Stimulated activated CD8-positive, alpha-beta memory T cell treated with anti-CD3 and anti-CD28 coated beads, Interleukin-4, amount 100 ng/mL, for 1 hour (primary cell): ENCODE measurements at regions not wholly inside any gene's neighbourhood (a gene's known extent, or its start where the extent isn't known, plus 50 kb on each side); places are given as distances from the start of the nearest gene placed in this dataset.

Experiments used
- DNase-seq, 2 donors: peaks; one replicate each; pipeline ENCODE4 v3.0.0-alpha.2; 2020; ENCODE audit warnings: low read depth in 2 of 2, low spot score in 1 of 2

GRCh38 chr10:44042075-44042770 is 342.7 kb downstream of the CXCL12 start:
- no peak for DNase-seq

- no peak for DNase-seq
These were observed 345.3 kb downstream of the CXCL12 start for GRCh38 chr10:44039599-44039998.

DNA sequence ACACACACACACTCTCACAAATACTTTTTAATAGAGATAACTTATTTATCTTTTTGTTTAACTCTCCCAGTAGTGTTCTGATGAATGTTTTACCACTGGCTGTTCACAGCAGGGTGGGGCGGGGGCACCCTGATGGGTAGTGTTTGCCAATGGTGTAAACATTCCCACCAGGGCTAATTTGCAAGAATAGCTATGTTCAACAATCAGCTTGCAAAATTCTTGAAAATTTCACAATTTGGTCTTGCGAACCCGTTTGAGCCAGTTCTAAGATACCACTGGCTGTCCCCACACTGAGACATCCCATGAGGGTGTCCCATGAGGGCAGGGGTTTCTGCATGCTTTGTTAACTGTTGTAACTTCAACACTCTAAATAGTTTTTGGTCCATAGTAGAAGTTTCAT is 348.5 kb downstream of the CXCL12 start:
- no peak for DNase-seq

- DNase-seq = no peak
These were observed 349.3 kb downstream of the CXCL12 start for GRCh38 chr10:44035474-44036197.

GRCh38 chr10:44034946-44035345 is 350.0 kb downstream of the CXCL12 start:
- no peak for DNase-seq

- no peak for DNase-seq
These were observed 351.9 kb downstream of the CXCL12 start for GRCh38 chr10:44033008-44033407.

GRCh38 chr10:44032216-44032615 is 352.7 kb downstream of the CXCL12 start:
- DNase-seq = no peak

DNA sequence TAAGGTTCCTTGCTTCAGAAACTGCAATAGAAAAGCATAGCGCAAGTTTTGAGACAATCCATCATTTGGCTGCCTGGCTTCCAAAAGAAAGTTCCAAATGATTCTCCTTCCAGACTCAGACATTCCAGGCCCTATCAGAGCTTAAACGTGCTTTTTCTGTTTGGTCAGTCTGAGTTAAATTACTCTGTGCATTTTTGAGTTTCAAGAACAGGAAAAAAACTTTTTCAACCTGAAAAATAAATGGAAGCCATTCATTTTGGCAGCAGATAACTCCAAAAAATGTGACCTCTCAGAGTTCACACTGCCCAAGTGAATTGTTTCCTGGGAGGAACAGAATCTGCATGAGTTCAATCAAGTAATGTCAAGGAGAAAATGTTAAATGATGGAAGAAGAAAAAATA is 354.2 kb downstream of the CXCL12 start:
- no peak for DNase-seq

GRCh38 chr10:44030132-44030531 is 354.8 kb downstream of the CXCL12 start:
- DNase-seq = no peak

DNA sequence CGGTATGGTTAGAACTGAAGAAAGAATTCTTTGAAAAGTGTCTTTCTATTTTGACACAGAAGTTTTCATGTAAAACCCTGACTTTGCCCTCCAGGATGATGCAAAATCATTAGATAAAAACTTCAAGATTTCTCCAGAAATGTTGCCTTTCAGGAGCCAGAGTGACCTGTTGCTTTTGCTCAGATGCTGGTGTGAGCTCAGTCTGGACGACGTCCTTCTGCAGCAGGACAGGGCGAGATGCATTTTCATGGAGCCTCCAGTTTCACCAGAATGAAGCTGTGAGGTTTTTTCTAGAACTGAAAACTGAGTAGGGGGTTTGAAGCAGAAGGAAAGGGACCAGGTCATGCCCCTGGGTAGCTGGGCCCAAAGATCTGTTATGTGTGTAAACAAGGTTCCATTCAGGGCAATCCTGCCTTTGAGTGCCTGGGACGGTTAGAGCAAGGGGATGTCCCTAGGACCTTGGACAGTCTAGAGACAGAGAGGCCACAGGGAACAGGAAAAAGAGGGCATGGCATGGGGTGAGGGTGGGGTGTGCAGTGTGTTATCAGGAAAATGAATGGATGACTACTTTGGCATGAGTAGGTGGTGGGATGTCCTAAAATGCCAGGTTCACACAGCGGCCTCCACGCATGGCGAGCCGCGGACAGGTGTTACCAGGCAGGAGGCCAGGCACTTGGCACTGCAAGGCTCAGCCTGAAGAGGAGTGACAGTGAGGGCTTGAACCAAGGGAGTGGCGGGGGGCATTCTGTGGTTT is 356.3 kb downstream of the CXCL12 start:
- DNase-seq = no peak

DNA sequence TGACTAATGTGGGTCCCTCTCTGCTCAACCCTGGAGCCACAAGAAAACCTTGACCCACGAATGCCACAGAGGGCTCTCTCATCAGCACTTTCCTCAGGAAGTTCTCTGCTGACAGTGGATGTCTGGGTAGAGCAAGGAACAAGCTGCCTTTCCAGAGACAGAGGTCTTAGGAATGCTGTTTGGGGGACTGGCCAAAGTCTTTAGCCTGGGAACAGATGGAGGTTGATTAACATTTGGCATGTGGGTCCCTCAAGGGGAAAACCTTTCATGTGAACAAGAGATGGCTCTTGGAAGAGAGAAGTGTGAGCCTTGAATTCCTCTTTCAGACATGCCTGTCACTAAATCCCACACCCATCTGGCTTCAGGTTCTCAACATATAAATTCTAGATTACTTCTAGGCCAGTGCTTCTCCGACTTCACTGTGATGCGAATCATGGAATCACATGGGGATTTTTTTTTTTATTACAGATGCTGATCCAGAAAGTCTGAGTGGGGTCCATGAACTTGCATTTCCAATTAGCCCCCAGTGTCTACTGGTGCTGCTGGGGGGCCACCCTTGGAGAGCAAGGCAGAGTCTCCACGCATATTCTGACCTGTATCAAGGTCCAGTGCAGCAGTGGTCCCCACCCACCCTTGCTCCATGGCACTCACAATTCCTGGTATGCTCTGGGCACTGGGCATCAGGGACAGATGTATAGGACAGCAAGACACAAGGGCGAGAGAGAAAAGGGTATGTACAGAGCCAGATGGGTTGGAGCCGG is 360.4 kb downstream of the CXCL12 start:
- DNase-seq = no peak

GRCh38 chr10:44023517-44023916 is 361.4 kb downstream of the CXCL12 start:
- DNase-seq = no peak

DNA sequence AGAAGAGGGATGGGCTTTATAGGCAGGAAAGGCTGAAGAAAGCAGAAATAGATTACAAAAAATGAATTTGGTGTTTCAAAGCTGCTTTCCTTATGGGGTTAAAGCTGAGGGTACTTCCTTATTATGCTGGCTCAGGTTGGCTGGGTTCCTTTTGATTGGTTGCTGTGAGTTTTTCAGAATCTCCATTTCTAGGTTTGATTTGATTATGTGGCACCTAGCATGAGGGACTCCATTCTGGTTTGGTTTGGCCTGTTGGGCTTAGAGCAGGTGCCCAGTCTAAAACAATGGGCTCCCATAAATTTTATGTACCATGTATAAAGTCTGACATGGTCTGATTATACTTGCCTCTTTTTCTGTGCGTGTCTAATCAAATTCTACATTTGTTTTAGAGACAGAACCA is 362.7 kb downstream of the CXCL12 start:
- DNase-seq = no peak

GRCh38 chr10:44020322-44021111 is 364.4 kb downstream of the CXCL12 start:
- DNase-seq = no peak

DNA sequence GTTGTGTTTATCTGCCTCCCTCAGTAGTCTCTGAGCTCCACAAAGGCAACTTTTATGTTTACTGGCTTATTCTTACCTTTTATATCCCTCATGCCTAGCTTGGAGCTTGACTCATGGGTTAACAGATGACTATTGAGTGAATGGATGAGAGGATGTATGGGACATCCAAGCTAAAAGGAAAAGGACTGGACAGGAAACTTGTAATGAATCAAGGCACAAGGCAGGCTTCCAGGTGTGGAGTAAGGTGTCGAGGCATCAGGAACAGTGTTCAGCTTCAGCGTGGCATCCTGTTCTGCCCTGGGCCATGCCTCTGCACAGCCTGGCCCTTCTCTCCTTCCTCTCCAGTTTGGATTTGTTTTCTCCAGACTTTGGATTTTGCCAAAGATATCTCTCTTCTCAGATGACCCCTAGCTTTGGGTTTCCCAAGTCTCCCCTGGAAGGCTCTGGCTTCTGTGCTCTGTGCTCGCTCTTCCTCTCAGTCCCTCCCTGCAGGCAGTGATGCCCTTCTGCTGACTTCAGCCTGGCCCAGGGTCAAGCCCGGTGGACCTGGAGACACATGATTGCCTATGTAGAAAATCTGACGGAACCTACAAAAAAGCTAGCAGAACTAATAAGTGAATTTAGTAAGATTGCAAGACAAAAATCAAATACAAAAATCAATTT is 367.3 kb downstream of the CXCL12 start:
- DNase-seq = no peak

DNA sequence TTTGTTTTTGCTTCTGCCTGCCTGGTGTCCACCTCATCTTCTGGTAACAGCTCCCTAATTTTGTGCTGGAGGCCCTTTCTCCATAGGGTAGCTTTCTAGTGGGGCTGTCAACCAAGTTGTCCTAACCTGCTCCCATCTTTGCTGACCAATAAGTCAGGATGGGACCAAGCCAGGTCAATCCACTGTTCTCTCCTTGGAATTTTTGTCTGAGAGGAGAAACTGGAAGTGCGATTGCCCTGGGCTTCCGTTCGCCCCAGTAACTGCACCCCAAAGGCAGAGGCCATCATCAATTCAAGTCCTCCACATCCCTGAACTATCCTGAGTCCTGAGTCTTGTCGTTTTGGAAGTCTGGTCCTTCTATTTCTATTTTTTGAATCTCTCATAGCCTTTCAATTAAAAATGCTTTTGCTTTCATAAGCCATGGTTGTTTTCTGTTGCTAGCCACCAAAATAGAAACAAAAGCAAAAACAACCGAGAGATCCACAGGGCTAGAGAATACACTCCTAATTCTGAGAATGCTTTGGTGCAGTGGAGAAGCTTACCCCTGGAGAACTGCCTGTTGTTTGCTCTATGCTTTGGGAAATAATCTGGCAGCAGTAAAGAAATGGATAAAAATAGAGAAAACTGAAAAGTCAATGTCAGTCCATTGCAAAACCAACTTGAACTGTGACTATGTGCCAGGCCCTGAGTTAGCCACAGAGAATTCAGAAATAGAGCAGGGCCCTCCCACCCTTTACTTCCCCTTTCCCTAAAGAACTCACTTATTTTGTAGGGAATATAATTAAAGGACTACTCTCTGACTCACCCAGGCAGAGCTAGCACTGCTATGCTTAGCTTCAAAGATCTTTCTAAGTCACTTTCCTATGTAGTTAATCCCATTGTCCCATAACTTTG is 368.1 kb downstream of the CXCL12 start:
- no peak for DNase-seq

- no peak for DNase-seq
These were observed 367.2 kb upstream of the ZNF32 start for GRCh38 chr10:44015702-44016500.

- no peak for DNase-seq
These were observed 366.1 kb upstream of the ZNF32 start for GRCh38 chr10:44014644-44015250.
